ENCODE measurements at regions not wholly inside any gene's neighbourhood (a gene's known extent, or its start where the extent isn't known, plus 50 kb on each side); places are given as distances from the start of the nearest gene placed in this dataset.
A peak's percentile ranks its signal among the peaks of the same experiment; 100 is the strongest.

DNA sequence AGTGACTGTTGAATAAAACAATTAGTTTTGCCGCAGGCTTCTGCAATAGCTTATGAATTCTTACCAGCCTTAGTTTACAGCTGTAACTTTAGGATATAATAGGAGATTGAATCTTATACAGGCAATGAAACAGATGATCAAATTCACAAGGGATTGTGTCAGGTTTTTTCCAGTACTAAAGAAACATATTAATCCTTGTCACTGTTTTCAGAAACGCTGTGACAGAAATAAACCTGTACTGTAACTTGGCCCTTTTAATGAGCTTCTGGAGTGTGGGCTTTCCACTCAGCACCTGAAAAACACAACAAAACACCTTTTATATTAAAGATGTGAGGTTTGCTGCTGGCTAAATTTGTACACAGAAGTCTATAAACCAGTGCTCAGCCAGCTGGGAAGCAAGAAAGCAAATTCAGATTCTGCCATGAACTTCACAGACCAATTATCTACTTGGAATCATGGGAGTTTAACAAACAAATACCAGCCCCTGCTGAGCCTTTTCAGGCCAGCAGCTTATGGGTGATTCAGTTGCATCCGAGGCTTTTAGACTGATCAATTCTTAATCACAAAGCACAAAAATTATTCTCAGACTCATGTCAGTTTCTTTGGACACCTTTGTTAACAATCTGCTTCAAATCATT, 109.5 kb downstream of the FOXG1 start:
- TF ChIP-seq, protein P1, sequence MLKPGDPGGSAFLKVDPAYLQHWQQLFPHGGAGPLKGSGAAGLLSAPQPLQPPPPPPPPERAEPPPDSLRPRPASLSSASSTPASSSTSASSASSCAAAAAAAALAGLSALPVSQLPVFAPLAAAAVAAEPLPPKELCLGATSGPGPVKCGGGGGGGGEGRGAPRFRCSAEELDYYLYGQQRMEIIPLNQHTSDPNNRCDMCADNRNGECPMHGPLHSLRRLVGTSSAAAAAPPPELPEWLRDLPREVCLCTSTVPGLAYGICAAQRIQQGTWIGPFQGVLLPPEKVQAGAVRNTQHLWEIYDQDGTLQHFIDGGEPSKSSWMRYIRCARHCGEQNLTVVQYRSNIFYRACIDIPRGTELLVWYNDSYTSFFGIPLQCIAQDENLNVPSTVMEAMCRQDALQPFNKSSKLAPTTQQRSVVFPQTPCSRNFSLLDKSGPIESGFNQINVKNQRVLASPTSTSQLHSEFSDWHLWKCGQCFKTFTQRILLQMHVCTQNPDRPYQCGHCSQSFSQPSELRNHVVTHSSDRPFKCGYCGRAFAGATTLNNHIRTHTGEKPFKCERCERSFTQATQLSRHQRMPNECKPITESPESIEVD (tag by site-specific recombination; IDR thresholded peaks at IDR 0.05): 0 out of 2 replicates have a peak, but pooled peaks have one; percentile 37
- TF ChIP-seq, protein P2, sequence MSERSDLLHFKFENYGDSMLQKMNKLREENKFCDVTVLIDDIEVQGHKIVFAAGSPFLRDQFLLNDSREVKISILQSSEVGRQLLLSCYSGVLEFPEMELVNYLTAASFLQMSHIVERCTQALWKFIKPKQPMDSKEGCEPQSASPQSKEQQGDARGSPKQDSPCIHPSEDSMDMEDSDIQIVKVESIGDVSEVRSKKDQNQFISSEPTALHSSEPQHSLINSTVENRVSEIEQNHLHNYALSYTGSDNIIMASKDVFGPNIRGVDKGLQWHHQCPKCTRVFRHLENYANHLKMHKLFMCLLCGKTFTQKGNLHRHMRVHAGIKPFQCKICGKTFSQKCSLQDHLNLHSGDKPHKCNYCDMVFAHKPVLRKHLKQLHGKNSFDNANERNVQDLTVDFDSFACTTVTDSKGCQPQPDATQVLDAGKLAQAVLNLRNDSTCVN (tag by site-specific recombination; optimal IDR thresholded peaks at IDR 0.05): no peak
- TF ChIP-seq ZBTB20 (tag by site-specific recombination; IDR thresholded peaks at IDR 0.05): peak; percentile 78
- TF ChIP-seq ZNF214 (tag by site-specific recombination; IDR thresholded peaks at IDR 0.05; ENCODE audit: borderline replicate concordance): no peak
- peak; percentile 73 for TF ChIP-seq ZNF10 (tag by site-specific recombination; IDR thresholded peaks at IDR 0.05)
- no peak for TF ChIP-seq KLF1 (tag by site-specific recombination; IDR thresholded peaks at IDR 0.05)
- TF ChIP-seq ZBTB48 (tag by site-specific recombination; IDR thresholded peaks at IDR 0.05): no peak
- TF ChIP-seq ZNF404 (tag by site-specific recombination; IDR thresholded peaks at IDR 0.05): no peak
- TF ChIP-seq ZNF133 (tag by site-specific recombination; IDR thresholded peaks at IDR 0.05): no peak
- peak; percentile 56 for TF ChIP-seq TRIM28 (IDR thresholded peaks at IDR 0.05; ENCODE audit: borderline replicate concordance, low read length)
- no peak for TF ChIP-seq ZFP37 (tag by site-specific recombination; IDR thresholded peaks at IDR 0.05)
- TF ChIP-seq, protein P3, sequence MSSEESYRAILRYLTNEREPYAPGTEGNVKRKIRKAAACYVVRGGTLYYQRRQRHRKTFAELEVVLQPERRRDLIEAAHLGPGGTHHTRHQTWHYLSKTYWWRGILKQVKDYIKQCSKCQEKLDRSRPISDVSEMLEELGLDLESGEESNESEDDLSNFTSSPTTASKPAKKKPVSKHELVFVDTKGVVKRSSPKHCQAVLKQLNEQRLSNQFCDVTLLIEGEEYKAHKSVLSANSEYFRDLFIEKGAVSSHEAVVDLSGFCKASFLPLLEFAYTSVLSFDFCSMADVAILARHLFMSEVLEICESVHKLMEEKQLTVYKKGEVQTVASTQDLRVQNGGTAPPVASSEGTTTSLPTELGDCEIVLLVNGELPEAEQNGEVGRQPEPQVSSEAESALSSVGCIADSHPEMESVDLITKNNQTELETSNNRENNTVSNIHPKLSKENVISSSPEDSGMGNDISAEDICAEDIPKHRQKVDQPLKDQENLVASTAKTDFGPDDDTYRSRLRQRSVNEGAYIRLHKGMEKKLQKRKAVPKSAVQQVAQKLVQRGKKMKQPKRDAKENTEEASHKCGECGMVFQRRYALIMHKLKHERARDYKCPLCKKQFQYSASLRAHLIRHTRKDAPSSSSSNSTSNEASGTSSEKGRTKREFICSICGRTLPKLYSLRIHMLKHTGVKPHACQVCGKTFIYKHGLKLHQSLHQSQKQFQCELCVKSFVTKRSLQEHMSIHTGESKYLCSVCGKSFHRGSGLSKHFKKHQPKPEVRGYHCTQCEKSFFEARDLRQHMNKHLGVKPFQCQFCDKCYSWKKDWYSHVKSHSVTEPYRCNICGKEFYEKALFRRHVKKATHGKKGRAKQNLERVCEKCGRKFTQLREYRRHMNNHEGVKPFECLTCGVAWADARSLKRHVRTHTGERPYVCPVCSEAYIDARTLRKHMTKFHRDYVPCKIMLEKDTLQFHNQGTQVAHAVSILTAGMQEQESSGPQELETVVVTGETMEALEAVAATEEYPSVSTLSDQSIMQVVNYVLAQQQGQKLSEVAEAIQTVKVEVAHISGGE (tag by site-specific recombination; conservative IDR thresholded peaks at IDR 0.05; ENCODE audit: low read depth): no peak
- TF ChIP-seq, protein P4, sequence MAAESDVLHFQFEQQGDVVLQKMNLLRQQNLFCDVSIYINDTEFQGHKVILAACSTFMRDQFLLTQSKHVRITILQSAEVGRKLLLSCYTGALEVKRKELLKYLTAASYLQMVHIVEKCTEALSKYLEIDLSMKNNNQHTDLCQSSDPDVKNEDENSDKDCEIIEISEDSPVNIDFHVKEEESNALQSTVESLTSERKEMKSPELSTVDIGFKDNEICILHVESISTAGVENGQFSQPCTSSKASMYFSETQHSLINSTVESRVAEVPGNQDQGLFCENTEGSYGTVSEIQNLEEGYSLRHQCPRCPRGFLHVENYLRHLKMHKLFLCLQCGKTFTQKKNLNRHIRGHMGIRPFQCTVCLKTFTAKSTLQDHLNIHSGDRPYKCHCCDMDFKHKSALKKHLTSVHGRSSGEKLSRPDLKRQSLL (tag by site-specific recombination; IDR thresholded peaks at IDR 0.05): no peak
- TF ChIP-seq ZNF514 (tag by site-specific recombination; IDR thresholded peaks at IDR 0.05): no peak
- TF ChIP-seq FEZF1 (tag by site-specific recombination; IDR thresholded peaks at IDR 0.05): peak; percentile 14; the same call in 1 of the 2 replicates
- TF ChIP-seq ZNF76 (tag by site-specific recombination; IDR thresholded peaks at IDR 0.05; ENCODE audit: borderline replicate concordance, low read depth): 0 out of 2 replicates have a peak, but pooled peaks have one; percentile 28
- no peak for TF ChIP-seq ZNF311 (tag by site-specific recombination; IDR thresholded peaks at IDR 0.05; ENCODE audit: borderline replicate concordance)
- TF ChIP-seq ZNF785 (tag by site-specific recombination; IDR thresholded peaks at IDR 0.05): no peak
- no peak for TF ChIP-seq SETDB1 (IDR thresholded peaks at IDR 0.05; ENCODE audit: insufficient read length, low read length)
- Histone ChIP-seq H3K4me3 (ENCODE audit: low read depth, low read length) (no peak overlapping the region), H3K9me3 (ENCODE audit: control insufficient read depth, insufficient read depth, low read depth, low read length) (no peaks in the 10 kb centered on the region), H3K4me1 (ENCODE audit: control insufficient read depth, insufficient read depth, low read length) (no peaks in the 10 kb centered on the region), H3K27ac (ENCODE audit: extremely low read depth, low read depth, low read length) (no peak overlapping the region), H3K36me3 (ENCODE audit: control insufficient read depth in 2 of 2, insufficient read depth in 1 of 2, low read length in 2 of 2) (no peaks in the 10 kb centered on the region)
- POLR2A ChIA-PET: no interaction called here
- CTCF ChIA-PET: no interaction called here
